OCI-LY7 (cell line): ENCODE measurements at regions not wholly inside any gene's neighbourhood (a gene's known extent, or its start where the extent isn't known, plus 50 kb on each side); places are given as distances from the start of the nearest gene placed in this dataset.

Experiments used
- BruUV-seq: library from RNA; stranded (reverse); fragments of 400-500 nt; replicated peaks from 2 replicates; lab custom pipeline; 2021; lab: Mats Ljungman, UMichigan
- CTCF ChIA-PET: fragments of 300-600 bp; sonication (Branson Sonifier 250); formaldehyde crosslinking; loops from one replicate; lab custom pipeline; 2022; ENCODE audit warnings: antibody characterized with exemption; ENCODE audit not compliant: unreplicated experiment; lab: Charles Lee
- POLR2A ChIA-PET: fragments of 300-600 bp; sonication (Branson Sonifier 250); formaldehyde crosslinking; loops from one replicate; lab custom pipeline; 2022; ENCODE audit warnings: antibody characterized with exemption; lab: Charles Lee
- DNase-seq: peaks from one replicate; pipeline ENCODE4 v3.0.0-alpha.2; 2015; ENCODE audit warnings: low spot score
- H2AFZ ChIP-seq: fragments of 200-600 bp; sonication (generic), shearing (Covaris generic); 2 replicates; pipeline ENCODE4 v1.6.1; 2014; ENCODE audit warnings: mild to moderate bottlenecking, antibody characterized with exemption, low read length, moderate library complexity
- H3K27ac ChIP-seq: fragments of 200-600 bp; sonication (generic); 2 replicates; pipeline ENCODE4 v1.5.1; 2014; ENCODE audit warnings: mixed run types, low read depth, mild to moderate bottlenecking, moderate library complexity, low read length, inconsistent platforms; ENCODE audit not compliant: poor library complexity, severe bottlenecking
- H3K36me3 ChIP-seq: fragments of 200-600 bp; sonication (generic); 2 replicates; pipeline ENCODE4 v1.6.1; 2014; ENCODE audit warnings: mild to moderate bottlenecking, antibody characterized with exemption, low read length, moderate library complexity, mixed read lengths; ENCODE audit not compliant: insufficient read depth
- H3K4me1 ChIP-seq: fragments of 200-600 bp; sonication (generic); 2 replicates; pipeline ENCODE4 v1.5.1; 2014; ENCODE audit warnings: mild to moderate bottlenecking, low read length; ENCODE audit not compliant: insufficient read depth, poor library complexity, severe bottlenecking
- H3K4me2 ChIP-seq: fragments of 200-600 bp; sonication (generic); 2 replicates; pipeline ENCODE4 v1.6.1; 2014; ENCODE audit warnings: mild to moderate bottlenecking, low read length
- H3K4me3 ChIP-seq: fragments of 200-600 bp; sonication (generic); 2 replicates; pipeline ENCODE4 v1.5.1; 2014; ENCODE audit warnings: mild to moderate bottlenecking, low read depth, low read length; ENCODE audit not compliant: poor library complexity, severe bottlenecking
- H3K79me2 ChIP-seq: fragments of 200-600 bp; sonication (generic); 2 replicates; pipeline ENCODE4 v1.6.1; 2016; ENCODE audit warnings: low read depth, mild to moderate bottlenecking, low read length, moderate library complexity, mixed read lengths; ENCODE audit not compliant: insufficient read depth
- H3K9me2 ChIP-seq: fragments of 200-600 bp; sonication (generic); 2 replicates; pipeline ENCODE4 v1.6.1; 2016; ENCODE audit warnings: mild to moderate bottlenecking, low read length, mixed read lengths; ENCODE audit not compliant: insufficient read depth
- H3K9me3 ChIP-seq: fragments of 200-600 bp; sonication (generic); 2 replicates; pipeline ENCODE4 v1.6.1; 2014; ENCODE audit warnings: mild to moderate bottlenecking, mixed run types, low read length, mixed read lengths
- H4K20me1 ChIP-seq: fragments of 200-600 bp; sonication (generic); 2 replicates; pipeline ENCODE4 v1.6.1; 2014; ENCODE audit warnings: mild to moderate bottlenecking, antibody characterized with exemption, low read length, moderate library complexity, mixed read lengths; ENCODE audit not compliant: insufficient read depth
- EZH2phosphoT487 ChIP-seq: fragments of 200-600 bp; sonication (generic); IDR thresholded peaks from 2 replicates; pipeline ENCODE4 v1.6.1; 2018; ENCODE audit warnings: low read depth, borderline replicate concordance, mild to moderate bottlenecking, mixed run types, antibody characterized with exemption, low read length, moderate library complexity, mixed read lengths
- intact Hi-C: fragments of 100-400 bp; cut with micrococcal nuclease; formaldehyde crosslinking; loops from one replicate; pipeline ENCODE4 v1.10.0; 2022; ENCODE audit not compliant: unreplicated experiment
- TF ChIP-seq, protein P1 (sequence below): fragments of 200-600 bp; sonication (generic); conservative IDR thresholded peaks from 2 replicates; pipeline ENCODE4 v1.5.1; 2014; ENCODE audit warnings: mild to moderate bottlenecking, antibody characterized with exemption, low read length, moderate library complexity, mixed read lengths

DNA sequence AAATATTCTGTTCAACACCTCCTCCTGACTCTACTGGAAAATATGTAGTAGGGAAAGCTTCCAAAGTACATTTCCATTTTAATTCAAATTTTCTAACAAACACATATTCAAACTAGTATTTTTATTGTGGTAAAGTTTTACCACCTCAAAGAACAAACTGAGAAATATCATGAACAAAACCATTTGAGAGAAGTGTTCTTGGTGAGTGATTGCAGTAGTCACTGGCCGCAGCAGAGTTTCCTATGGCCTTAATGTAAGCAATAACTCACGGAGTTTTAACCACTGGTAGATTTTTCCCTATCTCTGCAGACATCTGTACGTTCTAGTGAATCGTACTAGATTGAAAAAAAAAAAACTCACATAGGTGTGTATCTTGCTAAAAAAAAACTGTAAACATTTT lies 487.0 kb upstream of the FZD8 start:
- H4K20me1 ChIP-seq = no peaks in the 10 kb centered on the region
- H3K79me2 ChIP-seq = no peaks in the 10 kb centered on the region
- H3K4me2 ChIP-seq = no peak overlapping the region
- H3K27ac ChIP-seq = no peak overlapping the region
- ChIA-PET CTCF (no interaction called here), POLR2A (no interaction called here)
- BruUV-seq = no TSS peak
- TF ChIP-seq EZH2phosphoT487 = no peak
- TF ChIP-seq, protein P1, sequence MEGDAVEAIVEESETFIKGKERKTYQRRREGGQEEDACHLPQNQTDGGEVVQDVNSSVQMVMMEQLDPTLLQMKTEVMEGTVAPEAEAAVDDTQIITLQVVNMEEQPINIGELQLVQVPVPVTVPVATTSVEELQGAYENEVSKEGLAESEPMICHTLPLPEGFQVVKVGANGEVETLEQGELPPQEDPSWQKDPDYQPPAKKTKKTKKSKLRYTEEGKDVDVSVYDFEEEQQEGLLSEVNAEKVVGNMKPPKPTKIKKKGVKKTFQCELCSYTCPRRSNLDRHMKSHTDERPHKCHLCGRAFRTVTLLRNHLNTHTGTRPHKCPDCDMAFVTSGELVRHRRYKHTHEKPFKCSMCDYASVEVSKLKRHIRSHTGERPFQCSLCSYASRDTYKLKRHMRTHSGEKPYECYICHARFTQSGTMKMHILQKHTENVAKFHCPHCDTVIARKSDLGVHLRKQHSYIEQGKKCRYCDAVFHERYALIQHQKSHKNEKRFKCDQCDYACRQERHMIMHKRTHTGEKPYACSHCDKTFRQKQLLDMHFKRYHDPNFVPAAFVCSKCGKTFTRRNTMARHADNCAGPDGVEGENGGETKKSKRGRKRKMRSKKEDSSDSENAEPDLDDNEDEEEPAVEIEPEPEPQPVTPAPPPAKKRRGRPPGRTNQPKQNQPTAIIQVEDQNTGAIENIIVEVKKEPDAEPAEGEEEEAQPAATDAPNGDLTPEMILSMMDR = no peak
- no peak overlapping the region for H2AFZ ChIP-seq
- H3K4me3 ChIP-seq = no peak overlapping the region
- no peaks in the 10 kb centered on the region for H3K9me3 ChIP-seq
- no peaks in the 10 kb centered on the region for H3K9me2 ChIP-seq
- H3K36me3 ChIP-seq = no peaks in the 10 kb centered on the region
- no peaks in the 10 kb centered on the region for H3K4me1 ChIP-seq
- intact Hi-C loops = no loop called here
- DNase-seq = no peak

GRCh38 chr10:36126076-36126475 lies 484.0 kb upstream of the FZD8 start:
- Histone ChIP-seq H3K27ac (no peak overlapping the region), H3K79me2 (no peaks in the 10 kb centered on the region), H3K9me2 (no peaks in the 10 kb centered on the region), H3K4me3 (no peak overlapping the region), H3K9me3 (no peaks in the 10 kb centered on the region), H3K4me2 (no peak overlapping the region), H3K36me3 (no peaks in the 10 kb centered on the region), H2AFZ (no peak overlapping the region), H3K4me1 (no peaks in the 10 kb centered on the region), H4K20me1 (no peaks in the 10 kb centered on the region)
- intact Hi-C loops = no loop called here
- no peak for TF ChIP-seq EZH2phosphoT487
- TF ChIP-seq, protein P1 = no peak
- ChIA-PET POLR2A (no interaction called here), CTCF (no interaction called here)
- BruUV-seq = no TSS peak
- no peak for DNase-seq

- Histone ChIP-seq H3K27ac (no peak overlapping the region), H3K4me3 (no peak overlapping the region), H2AFZ (no peak overlapping the region), H3K79me2 (no peaks in the 10 kb centered on the region), H3K4me1 (no peaks in the 10 kb centered on the region), H3K4me2 (no peak overlapping the region), H4K20me1 (no peaks in the 10 kb centered on the region), H3K9me3 (no peaks in the 10 kb centered on the region), H3K9me2 (no peaks in the 10 kb centered on the region), H3K36me3 (no peaks in the 10 kb centered on the region)
- no TSS peak for BruUV-seq
- ChIA-PET POLR2A (no interaction called here), CTCF (no interaction called here)
- TF ChIP-seq, protein P1 = no peak
- no peak for TF ChIP-seq EZH2phosphoT487
- intact Hi-C loops = no loop called here
- no peak for DNase-seq
Observed at GRCh38 chr10:36119455-36119854, 477.4 kb upstream of the FZD8 start.
